GM12878 (cell line): ENCODE measurements at regions not wholly inside any gene's neighbourhood (a gene's known extent, or its start where the extent isn't known, plus 50 kb on each side); places are given as distances from the start of the nearest gene placed in this dataset.
A peak's percentile ranks its signal among the peaks of the same experiment; 100 is the strongest.

Source experiments
- BCL11A ChIP-seq: IDR thresholded peaks from 2 replicates; pipeline ENCODE4 v1.6.1; 2011; ENCODE audit warnings: low read depth, low read length
- CBFB ChIP-seq: IDR thresholded peaks from 2 replicates; pipeline ENCODE4 v1.6.1; 2016; ENCODE audit warnings: antibody characterized with exemption, low read depth
- CBX5 ChIP-seq: sonication (generic); IDR thresholded peaks from 2 replicates; pipeline ENCODE4 v1.6.1; 2016; ENCODE audit warnings: low read depth, moderate library complexity, mild to moderate bottlenecking, inconsistent platforms
- CHD2 ChIP-seq: IDR thresholded peaks from 2 replicates; pipeline ENCODE4 v1.6.1; 2011; ENCODE audit warnings: low read depth, low read length, improper control_type of control experiment, borderline replicate concordance
- CREM ChIP-seq: IDR thresholded peaks from 2 replicates; pipeline ENCODE4 v1.6.1; 2014; ENCODE audit warnings: antibody characterized with exemption, low read depth
- ETV6 ChIP-seq, 2 experiments: fragments of 450-650 bp in 1 of 2; IDR thresholded peaks in 1 of 2; conservative IDR thresholded peaks in 1 of 2; 2 replicates each; pipeline ENCODE4 v1.6.1; 2014; ENCODE audit warnings: antibody characterized with exemption in 1 of 2, borderline replicate concordance in 1 of 2, low read depth in 1 of 2, mild to moderate bottlenecking in 1 of 2, moderate library complexity in 1 of 2
- IKZF1 ChIP-seq: fragments of 450-650 bp; conservative IDR thresholded peaks from 2 replicates; pipeline ENCODE4 v1.6.1; 2017; ENCODE audit warnings: antibody characterized with exemption, mild to moderate bottlenecking
- MEF2A ChIP-seq: IDR thresholded peaks from 2 replicates; pipeline ENCODE4 v1.6.1; 2011; ENCODE audit warnings: low read depth, mild to moderate bottlenecking, low read length, moderate library complexity; ENCODE audit not compliant: insufficient read depth
- MTA3 ChIP-seq: IDR thresholded peaks from 2 replicates; pipeline ENCODE4 v1.6.1; 2012; ENCODE audit warnings: low read length, inconsistent platforms, borderline replicate concordance
- NFIC ChIP-seq: IDR thresholded peaks from 2 replicates; pipeline ENCODE4 v1.6.1; 2012; ENCODE audit warnings: low read depth, mild to moderate bottlenecking, inconsistent platforms, low read length, moderate library complexity
- RAD21 ChIP-seq: IDR thresholded peaks from 2 replicates; pipeline ENCODE4 v1.6.1; 2011; ENCODE audit warnings: mild to moderate bottlenecking, low read depth, low read length, moderate library complexity; ENCODE audit not compliant: insufficient read depth
- SMAD5 ChIP-seq: IDR thresholded peaks from 2 replicates; pipeline ENCODE4 v1.6.1; 2016; ENCODE audit warnings: antibody characterized with exemption, low read depth
- ZNF207 ChIP-seq: fragments of 450-650 bp; IDR thresholded peaks from 2 replicates; pipeline ENCODE4 v1.6.1; 2014; ENCODE audit warnings: antibody characterized with exemption, mild to moderate bottlenecking, borderline replicate concordance
- ZNF274 ChIP-seq: IDR thresholded peaks from one replicate; pipeline ENCODE4 v1.8.0; 2011; ENCODE audit not compliant: insufficient read length, insufficient read depth

DNA sequence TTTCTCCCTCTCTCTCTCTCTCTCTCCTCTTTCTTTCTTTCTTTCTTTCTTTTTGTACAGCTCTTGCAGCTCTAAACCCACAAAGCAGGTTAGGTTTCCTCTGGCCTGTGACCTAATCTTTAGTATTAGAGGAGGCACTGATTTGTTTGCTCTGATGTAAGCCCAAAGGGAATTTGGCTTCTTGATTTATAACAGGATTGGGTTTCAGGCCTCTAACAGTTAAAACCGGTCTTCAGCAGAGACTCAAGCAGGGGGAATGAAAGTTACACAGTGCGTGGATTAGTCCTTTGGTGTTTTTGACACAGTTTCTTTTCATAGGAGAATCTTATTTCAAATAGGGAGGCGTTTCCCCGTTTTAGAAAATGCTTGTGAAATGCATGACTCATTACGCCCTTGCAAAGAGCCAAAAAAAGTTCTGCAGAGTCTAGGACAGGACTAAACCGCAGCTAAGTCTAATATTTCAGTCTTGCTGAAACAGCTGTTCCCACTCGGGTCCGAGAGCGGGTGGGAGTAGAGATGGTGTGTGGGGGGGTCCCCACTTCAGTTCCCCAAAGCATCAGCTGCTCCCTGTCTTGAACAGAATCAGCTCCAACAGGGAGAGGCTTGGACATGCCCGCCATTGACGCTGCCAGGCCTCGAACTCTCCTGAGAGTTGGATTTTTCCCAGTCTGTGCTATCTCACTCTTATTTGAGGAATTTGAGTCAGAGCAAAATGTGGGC is 296.5 kb upstream of the PITRM1 start (continued):
- TF ChIP-seq MEF2A (0 out of 2 replicates have a peak, but pooled peaks have one; percentile 45), CREM (0 out of 2 replicates have a peak, but pooled peaks have one; percentile 35), NFIC (peak; percentile 38; the same call in 1 of the 2 replicates), CHD2 (no peak), ETV6 (conservative IDR thresholded peaks at IDR 0.05 in 1 of 2, IDR thresholded peaks at IDR 0.05 in 1 of 2; ENCODE audit: borderline replicate concordance in 1 of 2, low read depth in 1 of 2) (no peak), ZNF207 (no peak), SMAD5 (no peak), BCL11A (no peak), CBFB (0 out of 2 replicates have a peak, but pooled peaks have one; percentile 39), CBX5 (no peak), MTA3 (no peak), IKZF1 (no peak), ZNF274 (no peak), RAD21 (no peak)
